NCI-H748 (cell line): ENCODE measurements at regions not wholly inside any gene's neighbourhood (a gene's known extent, or its start where the extent isn't known, plus 50 kb on each side); places are given as distances from the start of the nearest gene placed in this dataset.

Experiments used
- DNase-seq: peaks from one replicate; lab custom pipeline; 2025; ENCODE audit not compliant: unreplicated experiment; lab: John Stamatoyannopoulos, UW

DNA sequence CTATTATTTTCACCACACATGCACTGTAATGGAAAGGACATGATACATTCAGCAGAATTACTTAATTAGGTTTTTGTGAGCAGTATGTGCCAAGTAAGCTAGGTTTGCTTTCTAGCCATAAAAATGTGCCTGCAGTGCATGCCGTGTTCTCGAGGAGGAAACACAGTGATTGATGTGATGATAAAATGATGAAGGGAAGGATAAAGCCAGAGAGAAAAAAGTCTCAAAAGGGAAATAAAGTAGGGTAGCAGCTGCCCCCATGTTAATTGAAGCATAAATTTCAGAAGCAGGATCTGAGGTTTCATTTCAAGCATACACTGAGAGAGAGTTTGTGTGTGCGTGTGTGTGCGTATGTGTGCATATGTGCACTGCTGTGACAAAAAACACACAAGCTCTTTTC is 714.2 kb upstream of the C9orf72 start:
- DNase-seq, result no peak

DNA sequence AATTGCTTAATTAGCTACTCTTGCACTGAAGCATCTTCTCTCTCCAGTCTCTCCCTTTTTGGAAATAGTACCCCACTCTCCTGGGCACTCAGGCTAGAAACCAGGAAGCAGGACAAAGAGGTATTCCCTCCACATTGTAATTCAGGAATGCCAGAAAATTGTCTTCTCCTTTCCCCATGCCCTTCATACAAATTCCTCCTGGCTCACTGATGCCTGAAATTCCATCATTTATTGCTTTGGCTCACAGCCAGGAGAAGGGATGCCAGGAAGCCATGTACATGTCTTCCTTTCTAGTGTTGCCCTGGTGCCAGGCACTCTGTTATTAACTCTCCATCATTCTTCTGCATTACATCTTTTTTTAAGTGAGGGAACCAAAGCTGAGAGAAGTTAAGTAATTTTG is 716.5 kb upstream of the C9orf72 start:
- no peak for DNase-seq

DNA sequence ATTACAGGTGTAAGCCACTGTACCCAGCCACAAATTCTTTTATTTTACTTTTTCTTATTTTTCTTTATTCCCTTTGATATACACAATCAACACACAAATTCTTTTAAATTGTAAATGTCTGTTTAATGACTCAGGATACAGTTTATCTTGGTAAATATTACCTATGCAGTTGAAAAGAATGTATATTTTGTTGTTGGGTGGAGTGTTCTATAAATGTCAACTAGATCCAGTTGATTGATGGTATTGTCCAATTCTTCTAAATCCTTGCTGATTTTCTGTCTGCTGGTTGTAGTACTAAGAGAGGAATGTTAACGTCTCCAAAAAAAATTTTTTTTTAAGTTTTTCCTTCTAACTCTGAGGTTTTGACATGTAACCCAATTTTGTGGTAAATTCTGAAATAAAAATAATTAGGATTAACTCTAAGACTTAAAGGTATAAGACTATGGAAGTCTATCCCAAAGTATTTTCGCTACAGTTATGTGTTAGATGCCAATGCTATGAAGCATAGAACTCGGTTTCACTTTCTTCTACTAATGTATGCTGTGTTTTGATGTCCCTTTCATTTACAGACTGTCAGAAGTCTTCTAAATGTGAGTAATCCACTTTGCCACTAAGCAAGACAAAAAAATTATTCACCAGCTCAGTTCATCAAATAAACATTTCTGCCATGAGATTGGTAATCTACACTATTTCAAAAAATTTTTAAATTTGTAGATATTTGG is 720.2 kb upstream of the C9orf72 start:
- DNase-seq, result no peak

DNA sequence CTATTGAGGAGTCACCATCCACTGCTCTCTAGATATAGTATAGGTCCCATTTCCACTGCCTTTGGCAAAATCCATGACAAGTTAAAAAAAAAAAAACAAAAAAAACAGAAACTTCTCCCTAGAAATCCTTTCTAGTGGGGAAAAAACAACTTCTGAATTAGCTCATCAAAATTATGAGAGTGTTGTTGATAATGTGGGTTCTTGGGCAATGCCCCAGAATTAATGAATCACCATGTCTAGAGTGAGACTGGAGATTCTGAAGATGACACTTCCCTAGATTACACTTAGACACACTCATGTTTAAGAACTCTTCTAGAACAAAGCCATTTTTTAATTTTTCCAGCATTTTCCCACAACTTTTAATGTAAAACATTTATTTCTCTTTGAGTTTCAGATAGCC is 728.0 kb upstream of the C9orf72 start:
- DNase-seq, result no peak

DNA sequence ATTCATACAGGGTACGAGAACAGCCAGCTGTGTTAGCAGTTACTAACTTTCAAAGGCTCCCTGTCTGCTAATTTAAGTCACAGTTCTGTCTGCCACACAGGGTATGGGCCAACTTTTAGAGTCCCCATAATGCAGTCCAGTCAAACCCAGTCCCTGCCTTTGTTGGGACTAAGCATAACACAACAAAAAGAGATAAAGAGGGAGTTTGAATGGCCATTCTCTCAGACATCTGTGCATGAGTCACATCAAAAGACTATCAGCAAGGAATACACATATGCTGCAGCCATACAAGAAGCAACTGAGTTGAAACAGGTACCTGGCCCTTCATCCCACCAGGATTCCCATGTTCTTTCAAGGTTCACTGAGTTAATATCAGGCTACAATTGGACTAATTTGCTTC is 744.5 kb upstream of the C9orf72 start:
- no peak for DNase-seq

DNA sequence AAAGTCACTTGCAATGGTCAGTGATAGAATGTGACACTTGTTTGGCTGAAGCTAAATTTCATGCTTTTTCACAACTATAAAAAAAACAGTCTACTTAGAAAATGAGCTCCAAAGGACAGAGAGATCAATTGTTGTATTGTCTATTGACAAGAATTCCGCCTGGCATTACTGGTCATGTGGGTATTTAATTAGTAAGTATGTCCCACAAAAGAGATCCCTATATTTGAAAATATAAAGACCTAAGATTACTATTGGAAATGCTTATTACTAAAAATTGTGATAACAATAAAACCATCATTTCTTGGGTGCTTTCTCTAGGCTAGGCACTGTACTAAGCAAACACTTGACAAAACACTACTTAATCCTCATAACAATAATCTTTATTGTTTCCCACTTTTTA is 745.2 kb upstream of the C9orf72 start:
- no peak for DNase-seq

DNA sequence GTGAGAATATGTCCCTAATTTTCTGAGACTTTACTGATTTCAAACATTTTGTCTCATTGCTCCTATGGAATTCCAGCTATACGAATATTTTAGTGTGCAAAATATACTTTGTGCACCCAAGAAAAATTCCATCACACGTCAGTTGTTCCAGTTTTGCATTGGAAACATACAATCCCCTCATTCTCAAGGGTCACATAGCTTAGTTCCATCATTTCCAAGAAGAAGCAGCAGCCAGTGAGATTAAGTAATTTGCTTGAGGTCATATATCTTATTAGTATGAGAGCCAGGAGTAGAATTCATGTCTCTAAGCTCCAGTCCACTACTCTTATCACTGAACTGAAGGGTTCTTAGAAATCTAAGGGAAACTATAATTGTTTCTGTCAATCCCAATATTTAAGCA is 746.7 kb upstream of the C9orf72 start:
- DNase-seq, result no peak

DNA sequence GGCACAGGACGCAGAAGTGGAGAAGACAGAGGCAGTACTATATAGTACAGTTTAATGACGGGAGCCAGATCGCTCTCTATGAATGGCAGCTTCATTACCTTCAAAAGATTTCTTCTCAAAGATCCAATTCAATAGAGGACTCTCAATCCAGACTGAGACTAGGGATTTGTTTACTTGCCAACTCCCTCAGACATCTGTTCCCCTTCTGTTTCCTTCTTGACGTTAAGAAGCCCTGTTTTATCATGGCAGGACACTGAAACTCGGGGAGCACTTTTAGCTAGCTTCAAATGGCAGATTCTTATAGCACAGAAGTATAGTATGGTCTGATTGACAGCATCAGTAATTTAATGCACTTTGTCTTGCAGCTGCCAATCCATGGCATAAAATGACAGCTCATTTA is 747.3 kb upstream of the C9orf72 start:
- no peak for DNase-seq

DNA sequence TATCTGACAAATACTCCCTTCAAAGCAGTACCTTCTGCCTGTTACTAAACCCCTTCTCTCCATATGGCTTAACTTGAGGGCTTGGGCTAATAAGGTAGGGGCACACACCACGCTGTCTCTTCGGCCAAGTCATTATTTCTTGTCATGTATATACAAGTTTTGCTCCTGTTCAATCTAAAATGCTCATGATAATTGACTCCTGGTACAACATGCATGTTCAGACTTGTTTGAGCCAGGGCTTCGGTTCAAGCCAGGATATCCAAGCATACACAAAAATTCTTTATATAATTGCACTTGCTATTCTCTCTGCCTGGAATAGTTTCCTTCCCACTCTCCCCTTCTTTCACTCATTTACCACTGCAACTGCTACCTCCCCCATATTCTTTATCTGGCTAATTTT is 756.0 kb upstream of the C9orf72 start:
- peak; percentile 48 for DNase-seq

DNA sequence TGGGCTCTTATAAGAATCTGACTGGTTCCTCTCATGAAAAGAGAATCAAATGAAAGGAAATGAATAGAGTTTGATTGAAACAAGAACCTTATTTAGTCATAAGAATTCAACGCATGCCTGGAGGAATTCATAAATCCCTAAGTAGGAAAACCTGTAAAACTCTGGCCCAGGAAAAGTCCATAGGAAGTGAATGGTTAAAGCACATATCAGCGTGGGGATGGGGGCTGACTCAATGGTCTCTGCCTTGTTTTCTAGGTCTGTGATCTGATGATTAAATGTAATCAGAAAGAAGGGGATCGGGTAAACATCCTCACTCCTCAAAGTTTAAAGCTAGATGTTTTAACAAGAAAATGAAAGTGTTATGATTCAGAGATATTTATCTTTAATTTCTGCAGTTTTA is 759.4 kb upstream of the C9orf72 start:
- no peak for DNase-seq

DNA sequence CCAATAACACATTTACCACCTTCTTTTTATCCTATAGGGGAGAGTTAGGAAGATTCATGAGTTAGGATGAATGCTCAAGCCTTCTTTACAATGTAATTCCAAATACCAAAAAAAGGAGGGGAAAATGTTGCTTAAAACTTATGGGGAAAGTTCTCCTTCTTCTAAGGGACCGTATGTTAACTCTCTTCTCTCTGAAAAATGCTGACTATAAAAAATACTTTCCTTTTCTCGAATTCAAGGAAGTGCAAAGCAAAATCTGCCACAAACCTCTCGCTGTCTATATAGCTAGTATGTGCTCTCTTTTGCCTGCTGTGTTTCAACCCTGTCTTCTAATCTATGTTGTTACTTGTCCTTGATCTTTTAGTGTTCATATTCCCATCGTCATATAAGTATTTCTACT is 768.6 kb upstream of the C9orf72 start:
- DNase-seq, result no peak

DNA sequence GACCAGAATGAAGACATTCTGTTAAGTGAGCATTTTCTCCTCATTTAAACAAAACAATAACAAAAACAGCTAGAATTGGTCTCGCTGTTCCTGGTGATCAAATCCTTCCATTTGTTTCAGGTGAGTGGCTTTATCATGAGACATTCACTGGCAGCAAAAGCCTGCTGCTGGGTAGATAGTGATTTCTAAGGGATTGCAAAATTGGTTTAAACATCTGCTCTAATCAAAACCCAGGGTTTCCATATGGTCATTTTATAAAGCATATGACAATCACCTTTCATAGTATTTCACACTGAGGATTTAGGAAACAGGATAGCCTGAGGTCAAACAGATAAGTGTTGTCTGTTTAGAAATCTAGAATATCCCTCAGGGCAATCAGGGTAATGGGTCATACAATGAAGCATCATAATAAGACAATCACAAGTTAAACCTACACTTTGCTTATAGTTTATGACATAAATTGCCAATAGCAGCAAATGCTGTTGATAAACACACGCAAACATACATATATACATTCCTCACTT is 769.6 kb upstream of the C9orf72 start:
- no peak for DNase-seq

DNA sequence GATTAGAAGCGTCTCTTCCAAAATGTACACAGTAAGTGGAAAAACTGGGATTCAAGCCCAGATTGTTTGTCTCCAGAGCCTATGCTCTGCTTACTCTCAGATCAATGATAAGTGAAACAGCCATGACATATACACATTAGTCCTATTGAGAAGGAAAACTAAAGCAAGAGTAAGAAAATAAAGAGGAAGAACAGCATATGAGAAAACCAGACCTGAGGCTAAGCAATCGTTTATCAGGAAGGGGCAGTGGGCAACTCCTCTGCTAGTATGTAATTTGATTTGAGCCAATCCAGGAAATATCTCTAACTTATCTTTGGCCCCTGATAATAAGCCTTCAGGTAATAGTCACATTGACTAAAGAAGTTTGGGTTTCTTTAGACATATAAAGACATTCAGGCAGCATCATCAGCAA is 789.9 kb upstream of the C9orf72 start:
- no peak for DNase-seq

DNA sequence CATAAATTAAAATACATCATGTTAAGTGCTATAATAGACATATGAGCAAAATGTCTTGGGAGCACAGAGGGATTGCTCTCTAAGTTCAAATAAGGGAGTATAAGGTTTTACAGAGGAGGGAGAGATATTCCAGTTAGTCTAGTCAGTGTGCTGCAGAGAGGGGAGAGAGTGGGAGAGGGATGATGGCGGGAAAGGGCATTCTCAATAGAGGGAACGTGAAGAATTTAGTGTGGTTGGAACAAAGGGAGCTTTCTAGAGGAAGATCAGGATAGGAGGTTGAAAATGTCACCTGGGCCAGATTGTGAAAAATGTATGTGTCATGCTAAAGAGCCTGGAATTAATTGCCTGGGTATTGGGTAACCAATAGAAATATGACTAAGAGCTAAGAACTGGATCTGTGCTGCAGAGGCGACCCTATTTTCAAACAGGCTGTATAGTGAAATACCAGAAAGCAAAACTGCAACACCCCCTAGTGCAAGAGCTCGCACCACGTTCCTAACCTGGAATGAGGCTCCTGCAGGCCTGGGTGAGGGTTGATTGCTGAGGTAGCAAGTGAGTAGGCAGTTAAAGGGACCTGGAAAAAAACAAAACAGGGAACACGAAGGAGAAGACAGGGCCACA is 791.8 kb upstream of the C9orf72 start:
- DNase-seq, result no peak

DNA sequence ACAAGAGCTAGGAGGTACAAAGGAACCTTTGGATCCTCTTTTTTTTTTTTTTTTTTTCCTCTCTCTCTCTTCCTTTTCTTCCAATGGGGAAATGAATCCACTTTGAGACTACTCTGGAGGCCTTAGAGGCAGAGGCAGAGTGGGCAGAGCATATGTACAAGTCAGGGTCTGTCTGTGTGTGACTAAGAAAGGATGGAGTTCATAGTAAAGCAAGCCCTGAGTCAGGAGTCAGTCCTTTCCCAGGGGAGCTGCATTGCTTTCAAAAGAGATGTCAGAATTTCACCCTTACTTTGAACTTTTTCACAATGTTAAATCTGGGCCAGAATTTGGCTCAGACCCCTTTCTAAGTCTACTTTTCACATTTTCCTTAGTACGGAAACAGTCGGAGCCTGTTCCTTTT is 792.4 kb upstream of the C9orf72 start:
- no peak for DNase-seq

DNA sequence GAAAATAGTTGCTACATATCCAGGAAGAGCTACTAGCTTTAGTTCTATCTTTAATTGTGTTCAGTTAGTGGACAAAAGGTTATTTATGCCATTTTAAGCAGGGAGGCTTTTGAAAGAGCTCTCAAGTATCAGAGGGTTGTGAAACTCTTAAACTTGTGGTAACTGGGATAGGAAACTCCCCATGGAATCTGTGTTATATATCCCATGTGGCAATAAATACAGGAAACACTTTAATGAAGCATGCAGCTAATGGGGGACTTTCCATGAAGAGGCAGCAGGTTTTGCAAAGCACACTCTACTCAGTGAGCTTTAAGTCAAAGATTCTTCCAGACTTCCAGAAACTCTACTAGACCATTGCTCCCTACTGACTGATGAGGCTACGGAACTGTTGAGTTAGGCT is 805.0 kb upstream of the C9orf72 start:
- no peak for DNase-seq

DNA sequence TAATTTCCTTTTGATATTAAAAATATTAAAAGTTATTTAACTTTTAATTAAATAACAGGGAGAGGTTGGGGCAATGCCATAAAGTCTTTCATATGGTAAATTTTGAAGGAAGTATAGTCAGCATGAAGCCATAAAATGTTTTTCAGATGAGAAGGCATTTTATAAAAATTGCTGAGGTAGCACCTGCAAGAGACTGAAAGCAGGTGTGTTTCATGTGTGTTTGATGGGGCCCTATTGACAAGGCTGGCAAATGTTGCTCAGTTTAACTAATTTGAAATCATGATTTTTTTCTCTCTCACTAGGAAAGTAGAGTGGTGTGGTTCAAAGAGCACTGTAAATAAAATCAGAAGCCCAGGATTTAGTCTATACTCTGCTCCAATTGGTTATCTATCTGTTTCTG is 805.8 kb upstream of the C9orf72 start:
- no peak for DNase-seq

DNA sequence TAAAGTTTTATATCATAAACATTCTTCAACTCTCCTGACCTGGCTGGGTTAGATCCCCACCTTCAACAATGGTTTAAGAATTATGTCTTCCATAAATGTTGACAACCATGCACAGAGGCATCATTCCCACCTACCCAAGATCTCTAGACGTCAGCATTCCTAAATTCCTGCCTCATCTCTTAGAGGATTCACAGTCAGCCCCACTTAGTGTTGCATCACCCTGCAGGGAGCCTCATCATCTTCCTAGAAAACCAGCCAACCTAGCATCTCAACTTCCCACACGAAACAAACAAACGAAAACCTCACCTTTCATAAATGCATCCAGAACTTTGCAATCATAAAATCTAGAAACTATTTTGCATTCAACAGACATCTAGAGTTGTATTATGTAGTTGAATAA is 816.1 kb upstream of the C9orf72 start:
- no peak for DNase-seq

DNA sequence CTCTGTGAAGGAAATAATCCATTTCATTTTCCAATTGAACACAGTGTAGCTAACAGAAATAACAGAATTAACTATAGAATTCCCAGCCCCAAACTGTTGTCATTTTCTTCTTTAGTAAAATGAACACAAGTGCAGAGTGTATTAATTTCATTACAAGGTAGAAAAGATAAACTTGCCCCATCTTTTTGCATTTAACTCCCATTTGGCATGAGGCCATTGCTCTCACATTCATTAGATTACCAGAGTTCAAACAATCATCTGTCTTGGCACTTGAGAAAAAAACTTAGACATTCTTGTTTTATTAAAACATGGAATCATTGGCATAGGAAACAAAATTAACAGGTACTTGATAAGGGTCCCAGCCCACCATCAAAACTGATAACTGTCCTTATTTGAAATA is 821.5 kb upstream of the C9orf72 start:
- no peak for DNase-seq

DNA sequence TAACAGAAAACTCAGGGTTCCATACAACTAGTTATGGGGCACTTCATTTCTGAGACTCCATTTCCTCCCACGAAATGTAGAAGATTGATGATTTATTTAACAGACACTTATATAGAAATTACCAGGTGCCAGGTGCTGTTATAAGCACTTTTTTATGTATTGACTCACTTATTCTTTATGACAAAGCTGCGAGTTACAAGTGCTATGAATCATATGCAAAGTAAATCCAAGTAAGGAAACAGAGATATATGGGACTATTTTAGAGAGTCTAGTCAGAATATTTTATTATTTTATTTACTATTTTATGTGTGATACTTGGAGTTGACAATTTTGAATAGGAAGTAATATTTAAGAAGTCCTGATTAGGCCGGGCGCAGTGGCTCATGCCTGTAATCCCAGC is 822.8 kb upstream of the C9orf72 start:
- DNase-seq, result no peak

DNA sequence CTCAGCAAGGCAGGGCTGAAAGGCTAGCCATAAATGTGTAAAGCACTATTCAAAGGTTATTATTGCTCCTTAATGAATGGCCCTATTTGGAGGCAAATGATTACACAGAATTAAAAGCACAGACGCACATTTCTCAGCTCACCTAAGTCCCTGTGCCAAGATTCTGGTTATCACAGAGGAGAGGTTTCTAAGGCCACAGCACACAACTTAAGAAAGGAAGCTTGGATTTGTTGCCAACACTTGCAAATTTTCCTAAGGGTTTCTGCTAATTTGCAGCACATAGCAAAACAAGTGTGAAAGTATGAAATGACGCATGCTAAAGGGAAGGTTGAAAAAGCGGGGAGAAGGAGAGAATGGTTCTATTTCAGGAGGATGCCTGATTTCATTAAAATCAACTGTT is 834.1 kb upstream of the C9orf72 start:
- DNase-seq, result no peak

DNA sequence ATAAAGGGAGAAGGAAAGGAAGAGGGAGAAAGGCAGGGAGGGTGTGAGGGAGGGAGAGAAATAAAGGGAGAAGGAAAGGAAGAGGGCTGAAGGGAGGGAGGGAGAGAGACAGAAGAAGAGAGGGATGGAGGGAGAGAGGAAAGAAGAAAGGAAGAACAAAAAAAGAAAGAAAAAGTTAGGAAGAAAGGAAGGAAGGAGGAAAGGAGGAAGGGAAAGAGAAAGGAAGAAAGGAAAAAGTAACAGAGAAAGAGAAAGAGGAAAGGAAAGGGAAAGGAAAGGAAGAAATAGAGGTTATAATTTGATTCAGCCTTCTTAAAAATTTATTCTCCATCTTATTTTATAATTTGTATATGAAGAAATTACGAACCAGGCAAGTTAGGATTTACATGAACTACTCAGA is 836.6 kb upstream of the C9orf72 start:
- no peak for DNase-seq

DNA sequence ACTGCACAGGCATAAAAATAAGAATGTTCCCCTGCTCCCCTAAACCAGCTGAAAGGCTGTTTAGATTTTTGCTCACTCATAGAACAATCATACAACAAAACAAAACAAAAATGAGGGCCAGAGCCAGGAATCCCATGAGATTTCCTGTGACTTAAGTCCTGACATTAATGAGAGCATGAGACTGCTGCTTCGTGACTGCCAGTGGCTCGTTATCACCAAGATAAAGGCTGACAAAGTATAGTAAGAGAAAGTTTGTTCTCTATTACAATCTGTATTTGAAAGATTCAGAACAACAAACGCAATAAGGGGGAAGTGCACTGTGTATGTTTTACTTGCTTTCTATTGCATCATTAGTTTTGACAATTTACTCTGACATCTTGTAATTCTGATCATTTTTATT is 837.1 kb upstream of the C9orf72 start:
- DNase-seq, result no peak
